SK-N-DZ (cell line): ENCODE measurements at regions not wholly inside any gene's neighbourhood (a gene's known extent, or its start where the extent isn't known, plus 50 kb on each side); places are given as distances from the start of the nearest gene placed in this dataset.

Experiments used
- DNase-seq: peaks from one replicate; pipeline ENCODE4 v3.0.0-alpha.2; 2015; ENCODE audit warnings: low spot score

- DNase-seq = no peak
These were observed 114.9 kb upstream of the ANKRD1 start for GRCh38 chr10:91035650-91036292.

DNA sequence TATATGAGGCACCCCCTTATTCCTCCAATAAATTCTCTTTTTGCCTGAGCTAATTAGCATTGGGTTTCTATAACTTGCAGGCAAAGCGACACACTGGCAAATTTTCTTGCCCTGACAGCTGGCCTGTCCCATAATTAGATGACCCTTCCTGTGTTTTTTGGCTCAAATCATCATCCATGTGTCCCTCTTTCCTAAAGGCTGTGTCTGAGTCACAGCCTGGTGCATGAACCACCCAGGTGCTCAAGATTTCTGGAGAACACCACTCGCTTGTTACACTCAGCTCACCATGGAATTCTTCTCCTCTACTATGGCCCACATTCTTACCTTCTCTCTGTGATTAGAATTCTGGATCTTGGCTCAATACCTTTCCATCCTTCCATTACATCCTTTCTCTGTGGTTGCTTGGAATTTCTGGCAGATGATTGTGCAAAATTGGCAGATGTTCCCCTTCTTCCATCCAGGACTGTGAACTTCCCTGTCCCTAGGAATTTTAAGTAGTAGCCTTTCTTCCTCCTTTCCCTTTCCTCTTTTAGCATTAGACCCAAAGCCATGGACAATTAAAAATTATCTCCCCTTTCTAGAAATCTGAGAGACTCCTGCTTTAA, 116.0 kb upstream of the ANKRD1 start:
- DNase-seq = no peak

GRCh38 chr10:91038971-91039370, 118.1 kb upstream of the ANKRD1 start:
- no peak for DNase-seq

DNA sequence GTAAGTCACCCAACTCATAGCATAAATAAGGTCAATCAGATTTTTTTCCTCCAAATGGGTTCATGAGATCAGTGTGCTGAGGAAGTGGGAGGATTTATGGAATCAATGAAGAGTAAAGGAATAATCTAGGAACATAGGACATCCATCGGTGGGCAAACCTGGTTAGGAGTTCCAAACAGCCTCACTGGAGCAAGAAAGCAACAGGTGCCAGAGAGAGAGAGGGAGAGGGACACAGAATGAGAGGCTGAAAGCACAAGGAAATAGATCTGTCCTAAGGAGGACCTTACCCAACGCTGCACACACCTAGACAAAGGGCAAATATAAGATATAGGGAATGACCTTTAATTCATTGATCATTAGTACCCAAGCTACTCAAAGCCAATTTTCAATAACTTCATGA, 119.5 kb upstream of the ANKRD1 start:
- DNase-seq = no peak

DNA sequence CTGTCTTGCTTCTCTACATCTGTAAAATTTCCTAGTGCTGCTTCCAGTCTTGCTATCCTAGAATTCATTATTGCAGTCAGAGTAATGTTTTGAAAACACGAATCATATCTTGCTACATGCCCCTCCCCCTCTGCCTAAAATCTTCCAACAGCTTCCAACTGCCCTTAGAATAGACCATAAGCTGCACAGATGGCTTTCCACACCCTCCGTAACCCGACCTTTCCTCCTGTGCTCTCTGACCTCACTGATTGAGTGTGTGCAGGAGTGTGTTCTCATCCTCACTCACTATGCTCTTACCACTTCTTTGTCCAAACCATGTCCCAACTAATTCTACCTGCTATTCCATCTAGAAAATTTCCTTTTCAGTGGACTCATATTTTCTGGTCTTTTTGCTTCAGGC, 121.2 kb upstream of the ANKRD1 start:
- DNase-seq = no peak

GRCh38 chr10:91043173-91043910, 122.5 kb upstream of the ANKRD1 start:
- DNase-seq = peak; percentile 28

DNA sequence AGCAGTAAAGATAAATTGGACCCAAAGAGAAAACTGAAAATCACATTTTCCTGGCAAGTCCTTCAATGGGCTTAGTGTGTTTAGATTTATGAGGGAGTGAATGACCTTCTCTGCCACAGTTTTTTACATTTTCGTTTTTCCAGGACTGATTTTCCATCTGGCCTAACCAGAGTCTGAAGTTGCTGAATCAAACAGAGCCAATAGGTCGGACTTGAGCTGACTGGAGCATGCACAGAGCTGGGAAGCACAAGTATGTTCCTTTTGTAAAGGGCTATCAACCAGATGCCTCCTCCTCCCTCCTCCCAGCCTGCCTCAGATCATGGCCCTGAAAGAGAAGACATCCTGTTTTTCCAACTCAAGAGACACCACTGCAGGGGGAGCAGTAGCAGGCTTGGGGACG, 126.0 kb upstream of the ANKRD1 start:
- DNase-seq = no peak

GRCh38 chr10:91048380-91048779, 127.5 kb upstream of the ANKRD1 start:
- DNase-seq = no peak

DNA sequence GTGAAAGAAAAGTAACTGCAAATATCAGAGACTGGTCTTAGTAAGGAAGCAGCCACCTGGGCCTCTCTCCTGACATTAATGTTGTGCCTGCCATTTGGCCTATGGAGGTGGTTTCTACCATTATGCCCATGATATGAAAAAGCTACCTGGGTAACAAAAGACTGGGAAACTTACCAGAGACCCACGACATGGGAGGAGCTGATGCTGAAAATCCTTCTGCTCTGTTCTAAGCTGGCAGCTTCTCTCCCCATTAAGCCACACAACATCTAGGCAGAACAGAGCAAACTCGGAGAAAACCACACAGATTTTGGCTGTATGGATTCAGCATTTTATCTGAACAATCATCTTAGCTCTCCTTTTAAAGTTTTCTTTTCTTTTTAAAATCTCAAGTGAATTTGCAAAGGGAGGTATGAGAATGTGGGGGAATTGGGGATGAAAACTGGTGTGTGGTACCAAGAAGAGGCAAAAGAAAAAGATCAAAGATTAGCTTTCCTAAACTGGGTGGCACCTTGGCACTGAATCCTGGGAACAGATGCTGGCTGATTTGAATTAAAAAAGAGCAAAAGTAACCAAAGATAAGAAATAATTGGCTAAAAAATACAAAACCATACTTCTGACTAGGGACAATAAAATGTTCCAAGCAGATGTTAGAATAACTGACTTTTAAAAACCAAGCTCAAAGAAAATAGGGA, 128.6 kb upstream of the ANKRD1 start:
- no peak for DNase-seq

- DNase-seq = no peak
These were observed 129.1 kb upstream of the ANKRD1 start for GRCh38 chr10:91049988-91050360.

DNA sequence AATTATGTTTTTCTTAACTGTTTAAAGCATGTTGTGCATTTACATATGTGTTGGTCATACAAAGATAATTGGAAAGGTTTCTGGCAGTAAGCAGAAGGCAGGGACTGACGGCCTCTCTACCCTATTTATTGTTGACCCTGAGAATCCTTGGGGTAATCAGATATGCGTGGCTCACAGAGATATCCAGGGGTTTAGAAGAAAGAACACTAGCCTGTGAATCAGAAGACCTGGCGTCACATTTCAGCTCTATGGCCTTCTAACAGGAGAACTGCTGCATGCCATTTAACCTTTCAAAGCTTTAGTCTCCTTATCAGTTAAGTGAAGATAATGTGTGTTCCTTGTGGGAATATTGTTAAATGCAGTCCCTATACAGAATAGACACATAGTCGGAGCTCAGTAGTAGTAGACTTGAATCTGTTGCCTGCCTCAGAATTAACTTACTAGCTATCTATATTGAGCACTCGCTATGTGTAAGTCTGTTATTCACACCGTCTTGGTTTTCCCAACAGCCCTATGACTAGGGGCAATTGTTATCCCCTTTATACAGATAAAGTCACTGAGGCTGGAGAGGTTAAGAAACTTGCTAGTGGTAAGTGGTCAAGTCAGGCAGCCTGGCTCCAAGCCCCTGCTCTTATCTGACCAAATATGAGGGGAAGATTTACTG, 129.6 kb upstream of the ANKRD1 start:
- no peak for DNase-seq

DNA sequence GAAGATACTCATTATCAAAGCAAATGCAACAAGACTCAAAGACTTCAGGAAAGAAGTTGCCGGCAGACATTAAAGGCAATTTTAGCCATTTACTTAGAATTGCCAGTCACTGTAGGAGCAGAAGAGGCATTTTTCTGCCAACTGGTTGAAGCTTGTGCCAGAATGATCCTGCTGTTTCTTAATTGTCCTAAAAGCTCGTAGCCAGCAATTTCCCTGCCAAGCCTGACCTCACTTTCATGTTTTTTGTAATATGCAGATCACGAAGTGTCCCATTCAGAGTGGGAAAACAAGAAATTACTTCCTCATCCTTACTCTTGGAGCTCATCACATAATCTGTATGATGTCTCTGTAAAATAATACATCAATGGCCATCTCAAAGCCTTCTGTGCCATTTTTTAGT, 130.9 kb upstream of the ANKRD1 start:
- no peak for DNase-seq

DNA sequence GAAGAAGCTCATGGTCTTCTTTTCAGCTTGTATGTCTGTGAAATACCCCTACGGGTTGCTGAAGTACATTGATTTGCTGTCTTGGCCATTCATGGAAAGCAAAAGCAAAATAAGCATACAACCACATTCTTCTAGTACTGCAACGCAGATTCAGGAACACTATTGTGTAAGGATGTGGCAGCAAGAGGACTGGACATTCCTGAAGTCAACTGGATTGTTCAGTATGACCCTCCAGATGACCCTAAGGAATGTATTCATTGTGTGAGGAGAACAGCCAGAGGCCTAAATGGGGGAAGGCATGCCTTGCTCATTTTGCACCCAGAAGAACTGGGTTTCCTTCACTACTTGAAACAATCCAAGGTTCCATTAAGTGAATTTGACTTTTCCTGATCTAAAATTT, 133.4 kb upstream of the ANKRD1 start:
- DNase-seq = no peak

- no peak for DNase-seq
These were observed 140.3 kb upstream of the ANKRD1 start for GRCh38 chr10:91061187-91061586.

DNA sequence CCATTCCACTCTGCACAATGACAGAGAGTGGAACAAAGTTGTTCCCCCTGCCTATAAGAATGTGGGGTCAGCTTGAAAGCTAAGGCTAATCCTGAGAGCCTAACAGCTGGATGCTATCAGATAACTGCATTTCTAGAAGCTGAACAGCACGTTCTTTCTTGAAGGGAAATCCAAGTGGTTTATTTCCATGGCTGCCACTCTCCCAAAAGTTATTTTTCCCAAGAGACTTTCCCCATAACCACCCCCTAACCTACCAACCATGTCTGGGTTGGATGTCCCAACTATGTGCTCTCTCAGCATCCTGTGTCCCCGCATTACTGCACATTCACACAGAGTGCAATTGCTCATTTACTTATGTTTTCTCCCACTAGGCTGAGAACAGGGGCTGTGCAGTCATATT, 140.7 kb upstream of the ANKRD1 start:
- no peak for DNase-seq

GRCh38 chr10:91062091-91062490, 141.2 kb upstream of the ANKRD1 start:
- DNase-seq = no peak

- DNase-seq = no peak
These were observed 148.7 kb upstream of the PCGF5 start for GRCh38 chr10:91071786-91072185.

GRCh38 chr10:91073286-91073979, 147.0 kb upstream of the PCGF5 start:
- no peak for DNase-seq

- DNase-seq = no peak
These were observed 143.4 kb upstream of the PCGF5 start for GRCh38 chr10:91076991-91077548.

GRCh38 chr10:91077549-91078071, 142.9 kb upstream of the PCGF5 start:
- peak; percentile 14 for DNase-seq

DNA sequence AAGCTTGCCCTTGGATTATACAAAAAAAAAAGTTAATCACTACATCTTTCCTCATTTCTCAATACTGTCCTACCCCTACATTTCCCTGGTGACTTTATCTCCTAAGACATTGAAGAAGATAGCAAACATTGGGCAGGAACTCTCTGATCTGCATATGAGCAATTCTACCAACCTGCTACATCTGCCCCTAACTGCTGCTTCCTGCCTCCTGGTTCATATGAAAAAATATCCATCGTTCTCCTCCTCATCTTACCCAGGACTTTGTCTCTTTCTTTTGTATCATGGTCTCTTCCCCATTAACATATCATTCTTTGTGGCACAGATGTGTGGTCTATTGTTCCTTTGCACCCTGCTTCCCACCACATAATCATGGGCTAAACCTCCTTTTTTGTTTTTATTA, 139.7 kb upstream of the PCGF5 start:
- DNase-seq = no peak
